GM23338 (cell line): ENCODE measurements at regions not wholly inside any gene's neighbourhood (a gene's known extent, or its start where the extent isn't known, plus 50 kb on each side); places are given as distances from the start of the nearest gene placed in this dataset.

Experiments
- CTCF ChIP-seq, 2 experiments: fragments of 200-600 bp in 1 of 2; sonication (generic) in 1 of 2; conservative IDR thresholded peaks; 2 replicates each; pipeline versions ENCODE4 v1.5.1 to v1.6.1; 2016 to 2017; ENCODE audit warnings: antibody characterized with exemption in 2 of 2, low read depth in 2 of 2, mild to moderate bottlenecking in 2 of 2, moderate library complexity in 1 of 2
- EZH2 ChIP-seq: fragments of 200-600 bp; sonication (generic); IDR thresholded peaks from one replicate; pipeline ENCODE4 v1.8.0; 2017; ENCODE audit warnings: antibody characterized with exemption, mild to moderate bottlenecking, low read depth; ENCODE audit not compliant: unreplicated experiment
- EZH2phosphoT487 ChIP-seq: fragments of 200-600 bp; sonication (generic); IDR thresholded peaks from one replicate; pipeline ENCODE4 v1.8.1; 2018; ENCODE audit warnings: antibody characterized with exemption; ENCODE audit not compliant: unreplicated experiment
- POLR2AphosphoS5 ChIP-seq: IDR thresholded peaks from 2 replicates; pipeline ENCODE4 v1.6.1; 2016; ENCODE audit warnings: antibody characterized with exemption, low read depth
- REST ChIP-seq: IDR thresholded peaks from one replicate; pipeline ENCODE4 v1.6.1; 2018; ENCODE audit warnings: antibody characterized with exemption; ENCODE audit not compliant: unreplicated experiment

GRCh38 chr1:102318104-102318806 is 321.5 kb upstream of the OLFM3 start:
- TF ChIP-seq CTCF (conservative IDR thresholded peaks at IDR 0.05; ENCODE audit: low read depth in 2 of 2) (no peak), EZH2 (no peak), POLR2AphosphoS5 (no peak), EZH2phosphoT487 (no peak), REST (no peak)
